CD4-positive, alpha-beta T cell treated with Interleukin-17A for 1 hour (primary cell): ENCODE measurements at regions not wholly inside any gene's neighbourhood (a gene's known extent, or its start where the extent isn't known, plus 50 kb on each side); places are given as distances from the start of the nearest gene placed in this dataset.

Experiments used
- DNase-seq: peaks from one replicate; pipeline ENCODE4 v3.0.0-alpha.2; 2020

- no peak for DNase-seq
Measured at GRCh38 chr6:147759536-147759935, 251.0 kb downstream of the SAMD5 start.

GRCh38 chr6:147765541-147765940, 257.1 kb downstream of the SAMD5 start:
- DNase-seq, result no peak

GRCh38 chr6:147768969-147769368, 260.5 kb downstream of the SAMD5 start:
- no peak for DNase-seq

- DNase-seq, result no peak
Measured at GRCh38 chr6:147769496-147770087, 261.1 kb downstream of the SAMD5 start.

GRCh38 chr6:147770221-147770620, 261.7 kb downstream of the SAMD5 start:
- DNase-seq, result no peak

GRCh38 chr6:147772724-147773123, 264.2 kb downstream of the SAMD5 start:
- no peak for DNase-seq

- DNase-seq, result no peak
Measured at GRCh38 chr6:147774856-147775255, 266.4 kb downstream of the SAMD5 start.

- DNase-seq, result no peak
Measured at GRCh38 chr6:147776631-147777213, 268.2 kb downstream of the SAMD5 start.

- DNase-seq, result no peak
Measured at GRCh38 chr6:147779624-147780023, 271.1 kb downstream of the SAMD5 start.

GRCh38 chr6:147782302-147782701, 273.8 kb downstream of the SAMD5 start:
- no peak for DNase-seq

- DNase-seq, result no peak
Measured at GRCh38 chr6:147784371-147784770, 275.9 kb downstream of the SAMD5 start.

- no peak for DNase-seq
Measured at GRCh38 chr6:147787417-147787816, 278.9 kb downstream of the SAMD5 start.

- no peak for DNase-seq
Measured at GRCh38 chr6:147789430-147789947, 281.0 kb downstream of the SAMD5 start.

GRCh38 chr6:147793871-147794643, 285.6 kb downstream of the SAMD5 start:
- no peak for DNase-seq

- no peak for DNase-seq
Measured at GRCh38 chr6:147802459-147802858, 294.0 kb downstream of the SAMD5 start.

- DNase-seq, result no peak
Measured at GRCh38 chr6:147805155-147805554, 296.7 kb downstream of the SAMD5 start.

- no peak for DNase-seq
Measured at GRCh38 chr6:147806697-147807096, 298.2 kb downstream of the SAMD5 start.

- DNase-seq, result no peak
Measured at GRCh38 chr6:147808640-147809039, 300.1 kb downstream of the SAMD5 start.

GRCh38 chr6:147811913-147812629, 303.6 kb downstream of the SAMD5 start:
- no peak for DNase-seq

- no peak for DNase-seq
Measured at GRCh38 chr6:147817042-147817689, 308.7 kb downstream of the SAMD5 start.

- no peak for DNase-seq
Measured at GRCh38 chr6:147820520-147820919, 312.0 kb downstream of the SAMD5 start.

GRCh38 chr6:147821295-147821897, 312.9 kb downstream of the SAMD5 start:
- no peak for DNase-seq
